ENCODE measurements at regions not wholly inside any gene's neighbourhood (a gene's known extent, or its start where the extent isn't known, plus 50 kb on each side); places are given as distances from the start of the nearest gene placed in this dataset.

- Histone ChIP-seq H3K9ac (ENCODE audit: control insufficient read depth, extremely low read depth, insufficient read depth, low read length) (peak overlapping the region; percentile 3), H3K36me3 (ENCODE audit: control insufficient read depth in 2 of 2, extremely low read depth in 1 of 2, insufficient read depth in 2 of 2, low read length in 2 of 2) (no peaks in the 10 kb centered on the region), H3K4me3 (ENCODE audit: control insufficient read depth in 2 of 3, extremely low read depth in 1 of 3, insufficient read depth in 2 of 3, low read depth in 1 of 3, low read length in 3 of 3) (peak overlapping the region in 1 of 3 experiments; percentile 11), H4K20me1 (ENCODE audit: control insufficient read depth, extremely low read depth, insufficient read depth, low read length) (no peaks in the 10 kb centered on the region), H2AFZ (ENCODE audit: control insufficient read depth, low read length) (peak overlapping the region; percentile 64), H3K4me1 (ENCODE audit: control insufficient read depth, extremely low read depth, insufficient read depth, low read length) (peaks cover 22% of the 10 kb centered on the region), H3K79me2 (ENCODE audit: control insufficient read depth, insufficient read depth, low read length) (no peaks in the 10 kb centered on the region), H3K9me1 (ENCODE audit: control insufficient read depth, extremely low read depth, insufficient read depth, low read length) (no peaks in the 10 kb centered on the region), H3K4me2 (ENCODE audit: control insufficient read depth, extremely low read depth, insufficient read depth, low read depth, low read length) (peak overlapping the region; percentile 61), H3K27ac (ENCODE audit: control insufficient read depth, insufficient read depth, low read length) (peak overlapping the region; percentile 63), H3K27me3 (ENCODE audit: control insufficient read depth, extremely low read depth, insufficient read depth, low read length) (no peaks in the 10 kb centered on the region), H3K9me3 (ENCODE audit: control insufficient read depth, low read depth, low read length) (no peaks in the 10 kb centered on the region)
- dilution Hi-C loops (cut with MboI; ENCODE audit: extremely low pct_ligation_motif_present, low sequenced_read_pairs): no loop called here
- TF ChIP-seq CTCF (optimal IDR thresholded peaks at IDR 0.05 in 1 of 3, IDR thresholded peaks at IDR 0.05 in 1 of 3, conservative IDR thresholded peaks at IDR 0.05 in 1 of 3; ENCODE audit: extremely low read depth in 1 of 3, insufficient read depth in 2 of 3, low read length in 3 of 3): no peak
- TF ChIP-seq EZH2 (IDR thresholded peaks at IDR 0.05; ENCODE audit: low read length): no peak
- DNase-seq (ENCODE audit: low read depth, low spot score) (peak; percentile 4), FAIRE-seq (peak; percentile 41)
Measured at GRCh38 chr3:31275583-31275982, 257.1 kb upstream of the STT3B start.

GRCh38 chr3:31277582-31277981 lies 255.1 kb upstream of the STT3B start:
- peak; percentile 44 for FAIRE-seq
- dilution Hi-C loops (cut with MboI; ENCODE audit: extremely low pct_ligation_motif_present, low sequenced_read_pairs): no loop called here
- Histone ChIP-seq H2AFZ (ENCODE audit: control insufficient read depth, low read length) (no peak overlapping the region), H3K27ac (ENCODE audit: control insufficient read depth, insufficient read depth, low read length) (no peak overlapping the region), H3K4me2 (ENCODE audit: control insufficient read depth, extremely low read depth, insufficient read depth, low read depth, low read length) (no peak overlapping the region), H3K9me3 (ENCODE audit: control insufficient read depth, low read depth, low read length) (no peaks in the 10 kb centered on the region), H3K4me1 (ENCODE audit: control insufficient read depth, extremely low read depth, insufficient read depth, low read length) (peaks cover 22% of the 10 kb centered on the region), H3K9me1 (ENCODE audit: control insufficient read depth, extremely low read depth, insufficient read depth, low read length) (no peaks in the 10 kb centered on the region), H3K36me3 (ENCODE audit: control insufficient read depth in 2 of 2, extremely low read depth in 1 of 2, insufficient read depth in 2 of 2, low read length in 2 of 2) (no peaks in the 10 kb centered on the region), H3K79me2 (ENCODE audit: control insufficient read depth, insufficient read depth, low read length) (no peaks in the 10 kb centered on the region), H3K9ac (ENCODE audit: control insufficient read depth, extremely low read depth, insufficient read depth, low read length) (no peak overlapping the region), H3K4me3 (ENCODE audit: control insufficient read depth in 2 of 3, extremely low read depth in 1 of 3, insufficient read depth in 2 of 3, low read depth in 1 of 3, low read length in 3 of 3) (no peak overlapping the region), H3K27me3 (ENCODE audit: control insufficient read depth, extremely low read depth, insufficient read depth, low read length) (no peaks in the 10 kb centered on the region), H4K20me1 (ENCODE audit: control insufficient read depth, extremely low read depth, insufficient read depth, low read length) (no peaks in the 10 kb centered on the region)
- no peak for DNase-seq (ENCODE audit: low read depth, low spot score)
- TF ChIP-seq CTCF (optimal IDR thresholded peaks at IDR 0.05 in 1 of 3, IDR thresholded peaks at IDR 0.05 in 1 of 3, conservative IDR thresholded peaks at IDR 0.05 in 1 of 3; ENCODE audit: extremely low read depth in 1 of 3, insufficient read depth in 2 of 3, low read length in 3 of 3) (no peak), EZH2 (IDR thresholded peaks at IDR 0.05; ENCODE audit: low read length) (no peak)

Measured in keratinocyte (primary cell).